GM13976 (cell line): ENCODE measurements at regions not wholly inside any gene's neighbourhood (a gene's known extent, or its start where the extent isn't known, plus 50 kb on each side); places are given as distances from the start of the nearest gene placed in this dataset.

ENCODE experiments used
- DNase-seq: peaks from one replicate; pipeline ENCODE4 v3.0.0; 2012; ENCODE audit warnings: low spot score
- CTCF ChIP-seq: IDR thresholded peaks from 2 replicates; pipeline ENCODE4 v1.5.1; 2012; ENCODE audit warnings: borderline replicate concordance, mild to moderate bottlenecking; ENCODE audit not compliant: insufficient read depth; ENCODE audit errors: extremely low read depth, missing control alignments, control extremely low read depth
- in situ Hi-C: fragments of 300-500 bp; cut with MboI; formaldehyde crosslinking; loops from one replicate; pipeline ENCODE4 v1.12.0; 2022; ENCODE audit warnings: low sequenced_read_pairs, mixed read lengths, inconsistent platforms; ENCODE audit not compliant: unreplicated experiment

- no peak for TF ChIP-seq CTCF
- DNase-seq = no peak
- in situ Hi-C loops = no loop called here
Measured at GRCh38 chr6:134117409-134117808, 65.0 kb upstream of the SLC2A12 start.

DNA sequence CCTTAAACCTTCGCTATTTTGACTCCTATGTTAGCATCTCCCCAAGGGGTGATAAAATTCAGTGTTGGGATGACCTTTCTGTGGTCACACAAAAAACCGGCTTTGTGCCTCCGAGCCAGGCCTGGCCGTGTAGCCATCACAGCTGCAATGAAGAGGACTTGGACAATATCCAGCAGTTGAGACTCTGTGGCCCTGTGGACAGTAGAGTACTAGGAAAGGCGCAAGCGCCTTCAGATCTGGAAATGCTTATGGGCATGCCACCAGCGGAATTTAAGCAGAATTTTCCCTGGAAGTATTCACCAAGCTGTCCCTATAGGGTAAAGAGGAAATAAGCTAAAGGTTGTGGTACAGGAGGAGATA is 63.3 kb upstream of the SLC2A12 start:
- no peak for TF ChIP-seq CTCF
- DNase-seq = no peak
- in situ Hi-C loops = no loop called here

DNA sequence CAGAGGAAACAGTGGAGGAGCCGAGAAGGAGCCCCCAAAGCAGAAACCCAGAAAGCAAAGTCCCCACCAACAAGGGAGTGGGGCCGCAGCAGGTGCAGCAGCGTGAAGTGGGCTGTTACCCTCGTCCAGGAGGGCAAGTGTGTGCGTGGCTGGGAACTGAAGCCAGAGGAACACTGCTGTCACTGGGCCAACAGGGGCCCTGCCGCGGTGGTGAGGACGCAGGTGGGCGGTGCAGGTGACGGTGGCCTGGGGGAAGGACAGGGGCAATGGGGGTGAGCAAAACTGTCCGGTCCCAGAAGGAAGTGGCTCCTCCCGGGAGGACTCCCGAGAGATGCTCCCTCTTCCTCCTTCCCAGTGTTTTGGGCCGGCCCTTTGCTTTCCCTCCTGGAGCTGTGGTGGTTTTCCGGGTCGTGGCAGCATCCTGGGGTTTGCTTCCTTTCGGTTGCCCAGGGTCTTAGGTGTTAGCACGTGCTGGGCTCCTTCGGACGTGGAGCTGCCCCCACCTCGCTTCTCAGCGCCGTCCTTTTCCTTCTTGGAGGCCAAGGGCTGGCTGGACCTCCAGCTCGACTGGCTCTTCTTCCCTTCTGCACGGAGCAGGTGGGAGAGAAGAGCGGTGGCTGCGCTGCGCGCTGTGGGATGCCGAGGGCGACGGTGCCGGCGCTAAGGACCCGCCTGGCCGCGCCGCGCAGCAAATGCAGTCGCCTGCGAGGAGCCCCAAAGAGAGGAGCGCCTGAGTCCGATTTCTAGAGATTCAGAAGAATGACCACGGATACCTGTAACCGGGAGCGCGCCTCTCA is 62.7 kb upstream of the SLC2A12 start:
- no peak for DNase-seq
- in situ Hi-C loops = no loop called here
- TF ChIP-seq CTCF = no peak

DNA sequence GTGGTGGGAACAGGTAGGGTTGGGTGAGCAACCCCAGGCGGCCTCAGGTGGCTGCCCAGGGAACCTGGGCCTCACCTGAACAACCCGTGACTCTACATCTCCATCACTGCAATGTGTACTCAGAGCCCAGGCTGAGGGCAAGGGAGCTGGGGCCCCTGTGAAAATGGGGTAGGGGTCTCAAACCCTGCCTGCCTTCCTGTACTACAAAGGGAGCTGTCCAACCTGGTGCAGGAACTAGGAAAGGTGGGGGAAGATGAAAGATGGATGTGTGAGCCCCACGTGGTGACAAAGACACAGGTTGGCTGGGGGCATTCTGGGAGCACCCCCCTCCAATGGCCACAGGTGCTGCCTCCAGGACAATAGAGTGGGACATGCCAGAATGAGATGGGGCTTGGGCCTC is 62.1 kb upstream of the SLC2A12 start:
- no peak for TF ChIP-seq CTCF
- in situ Hi-C loops = no loop called here
- DNase-seq = no peak

GRCh38 chr6:134111726-134112125 is 59.3 kb upstream of the SLC2A12 start:
- TF ChIP-seq CTCF = no peak
- no peak for DNase-seq
- in situ Hi-C loops = no loop called here

DNA sequence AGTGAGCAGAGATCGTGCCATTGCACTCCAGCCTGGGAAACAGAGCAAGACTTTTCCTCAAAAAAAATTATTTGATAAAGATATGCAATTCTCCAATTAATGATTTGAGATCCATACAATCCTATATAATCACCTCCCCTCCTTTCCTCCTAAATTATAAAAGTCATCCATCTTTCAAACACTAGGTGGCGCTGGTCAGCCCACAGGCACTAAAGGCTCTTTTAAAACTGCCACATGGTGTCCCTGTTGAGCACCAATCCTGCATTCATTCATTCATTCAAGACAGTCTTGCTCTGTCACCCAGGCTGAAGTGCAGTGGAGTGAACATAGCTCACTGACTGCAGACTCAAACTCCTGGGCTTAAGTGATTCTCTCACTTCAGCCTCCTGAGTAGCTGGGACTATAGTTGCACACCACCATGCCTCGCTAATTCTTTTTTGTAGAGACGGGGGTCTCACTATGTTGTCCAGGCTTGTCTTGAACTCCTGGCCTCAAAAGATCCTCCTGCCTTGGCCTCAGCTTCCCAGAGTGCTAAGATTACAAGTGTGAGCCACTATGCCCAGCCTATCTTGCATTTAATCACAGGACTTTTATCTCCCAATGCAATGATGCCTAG is 58.7 kb upstream of the SLC2A12 start:
- in situ Hi-C loops = no loop called here
- DNase-seq = peak; percentile 75
- TF ChIP-seq CTCF = peak; percentile 91
